ENCODE measurements at regions not wholly inside any gene's neighbourhood (a gene's known extent, or its start where the extent isn't known, plus 50 kb on each side); places are given as distances from the start of the nearest gene placed in this dataset.

GRCh38 chr15:96538491-96538890, 208.0 kb downstream of the NR2F2 start:
- H3K4me1 Mint-ChIP-seq: no peaks in the 10 kb centered on the region
- H3K4me3 Mint-ChIP-seq: no peak overlapping the region
- peaks cover 0 to 2% (median 0%) of the 10 kb centered on the region in 6 donors for H3K9me3 Mint-ChIP-seq
- no peak for DNase-seq
- H3K27ac Mint-ChIP-seq: no peak overlapping the region
- H3K27me3 Mint-ChIP-seq (ENCODE audit: low read depth in 3 of 3): peaks cover 4 to 10% (median 5%) of the 10 kb centered on the region in 3 donors
- no peaks in the 10 kb centered on the region for H3K36me3 Mint-ChIP-seq

- H3K4me3 Mint-ChIP-seq: no peak overlapping the region
- no peaks in the 10 kb centered on the region for H3K4me1 Mint-ChIP-seq
- H3K36me3 Mint-ChIP-seq: no peaks in the 10 kb centered on the region
- H3K9me3 Mint-ChIP-seq: no peaks in the 10 kb centered on the region
- DNase-seq: no peak
- peaks cover 4 to 10% (median 7%) of the 10 kb centered on the region in 3 donors for H3K27me3 Mint-ChIP-seq (ENCODE audit: low read depth in 3 of 3)
- no peak overlapping the region for H3K27ac Mint-ChIP-seq
Measured at GRCh38 chr15:96540283-96540682, 209.8 kb downstream of the NR2F2 start.

- peaks cover 6 to 8% (median 7%) of the 10 kb centered on the region in 3 donors for H3K27me3 Mint-ChIP-seq (ENCODE audit: low read depth in 3 of 3)
- H3K4me3 Mint-ChIP-seq: no peak overlapping the region
- no peak overlapping the region for H3K27ac Mint-ChIP-seq
Measured at GRCh38 chr15:96542130-96542770, 211.8 kb downstream of the NR2F2 start.

GRCh38 chr15:96544162-96544756, 213.8 kb downstream of the NR2F2 start:
- no peaks in the 10 kb centered on the region for H3K36me3 Mint-ChIP-seq
- H3K9me3 Mint-ChIP-seq: peaks cover 0 to 4% (median 0%) of the 10 kb centered on the region in 6 donors
- DNase-seq: no peak
- no peaks in the 10 kb centered on the region for H3K4me1 Mint-ChIP-seq
- peaks cover 6 to 8% (median 7%) of the 10 kb centered on the region in 3 donors for H3K27me3 Mint-ChIP-seq (ENCODE audit: low read depth in 3 of 3)
- no peak overlapping the region for H3K4me3 Mint-ChIP-seq
- no peak overlapping the region for H3K27ac Mint-ChIP-seq

More at GRCh38 chr15:96542130-96542770, 211.8 kb downstream of the NR2F2 start:
- H3K4me1 Mint-ChIP-seq: no peaks in the 10 kb centered on the region
- DNase-seq: no peak
- H3K36me3 Mint-ChIP-seq: no peaks in the 10 kb centered on the region
- H3K9me3 Mint-ChIP-seq: no peaks in the 10 kb centered on the region

- Mint-ChIP-seq H3K4me1 (no peaks in the 10 kb centered on the region), H3K36me3 (no peaks in the 10 kb centered on the region), H3K27ac (no peak overlapping the region), H3K9me3 (peaks cover 0 to 4% (median 0%) of the 10 kb centered on the region in 6 donors), H3K27me3 (ENCODE audit: low read depth in 3 of 3) (peaks cover 0 to 3% (median 0%) of the 10 kb centered on the region in 3 donors), H3K4me3 (no peak overlapping the region)
- no peak for DNase-seq
Measured at GRCh38 chr15:96549136-96549535, 218.6 kb downstream of the NR2F2 start.

GRCh38 chr15:96551196-96551595, 220.7 kb downstream of the NR2F2 start:
- DNase-seq: no peak
- Mint-ChIP-seq H3K9me3 (peaks cover 0 to 4% (median 0%) of the 10 kb centered on the region in 6 donors), H3K4me1 (no peaks in the 10 kb centered on the region), H3K36me3 (no peaks in the 10 kb centered on the region), H3K27me3 (ENCODE audit: low read depth in 3 of 3) (peaks cover 1 to 7% (median 2%) of the 10 kb centered on the region in 3 donors), H3K27ac (no peak overlapping the region), H3K4me3 (no peak overlapping the region)

GRCh38 chr15:96551722-96552121, 221.2 kb downstream of the NR2F2 start:
- no peak overlapping the region for H3K27ac Mint-ChIP-seq
- no peaks in the 10 kb centered on the region for H3K36me3 Mint-ChIP-seq
- H3K4me1 Mint-ChIP-seq: no peaks in the 10 kb centered on the region

GRCh38 chr15:96553006-96553405, 222.5 kb downstream of the NR2F2 start:
- Mint-ChIP-seq H3K36me3 (no peaks in the 10 kb centered on the region), H3K27me3 (ENCODE audit: low read depth in 3 of 3) (peaks cover 1 to 6% (median 2%) of the 10 kb centered on the region in 3 donors), H3K9me3 (peaks cover 0 to 4% (median 0%) of the 10 kb centered on the region in 6 donors), H3K27ac (no peak overlapping the region), H3K4me3 (no peak overlapping the region), H3K4me1 (no peaks in the 10 kb centered on the region)
- no peak for DNase-seq

More at GRCh38 chr15:96551722-96552121, 221.2 kb downstream of the NR2F2 start:
- DNase-seq: no peak
- H3K9me3 Mint-ChIP-seq: peaks cover 0 to 4% (median 0%) of the 10 kb centered on the region in 6 donors
- H3K4me3 Mint-ChIP-seq: no peak overlapping the region
- peaks cover 1 to 4% (median 2%) of the 10 kb centered on the region in 3 donors for H3K27me3 Mint-ChIP-seq (ENCODE audit: low read depth in 3 of 3)

- H3K27me3 Mint-ChIP-seq (ENCODE audit: low read depth in 3 of 3): peaks cover 1 to 6% (median 2%) of the 10 kb centered on the region in 3 donors
- no peaks in the 10 kb centered on the region for H3K4me1 Mint-ChIP-seq
- peaks cover 0 to 4% (median 0%) of the 10 kb centered on the region in 6 donors for H3K9me3 Mint-ChIP-seq
- no peak overlapping the region for H3K4me3 Mint-ChIP-seq
- DNase-seq: no peak
- H3K36me3 Mint-ChIP-seq: no peaks in the 10 kb centered on the region
- no peak overlapping the region for H3K27ac Mint-ChIP-seq
Measured at GRCh38 chr15:96553451-96553850, 223.0 kb downstream of the NR2F2 start.

GRCh38 chr15:96553931-96554330, 223.4 kb downstream of the NR2F2 start:
- Mint-ChIP-seq H3K36me3 (no peaks in the 10 kb centered on the region), H3K27ac (no peak overlapping the region), H3K4me1 (no peaks in the 10 kb centered on the region)

GRCh38 chr15:96554541-96554940, 224.0 kb downstream of the NR2F2 start:
- no peak overlapping the region for H3K27ac Mint-ChIP-seq
- no peaks in the 10 kb centered on the region for H3K4me1 Mint-ChIP-seq
- H3K36me3 Mint-ChIP-seq: no peaks in the 10 kb centered on the region
- peaks cover 1 to 6% (median 2%) of the 10 kb centered on the region in 3 donors for H3K27me3 Mint-ChIP-seq (ENCODE audit: low read depth in 3 of 3)
- DNase-seq: no peak
- peaks cover 0 to 1% (median 0%) of the 10 kb centered on the region in 6 donors for H3K9me3 Mint-ChIP-seq
- H3K4me3 Mint-ChIP-seq: no peak overlapping the region

More at GRCh38 chr15:96553931-96554330, 223.4 kb downstream of the NR2F2 start:
- H3K9me3 Mint-ChIP-seq: peaks cover 0 to 1% (median 0%) of the 10 kb centered on the region in 6 donors
- H3K27me3 Mint-ChIP-seq (ENCODE audit: low read depth in 3 of 3): peaks cover 1 to 6% (median 2%) of the 10 kb centered on the region in 3 donors
- no peak overlapping the region for H3K4me3 Mint-ChIP-seq
- DNase-seq: no peak

GRCh38 chr15:96559087-96559486, 228.6 kb downstream of the NR2F2 start:
- Mint-ChIP-seq H3K36me3 (no peaks in the 10 kb centered on the region), H3K9me3 (peaks cover 0 to 10% (median under 1%) of the 10 kb centered on the region in 6 donors), H3K27ac (no peak overlapping the region), H3K27me3 (ENCODE audit: low read depth in 3 of 3) (peaks cover 1 to 8% (median 2%) of the 10 kb centered on the region in 3 donors), H3K4me1 (no peaks in the 10 kb centered on the region), H3K4me3 (no peak overlapping the region)
- DNase-seq: no peak

- Mint-ChIP-seq H3K27ac (no peak overlapping the region), H3K4me3 (no peak overlapping the region), H3K36me3 (no peaks in the 10 kb centered on the region), H3K4me1 (no peaks in the 10 kb centered on the region), H3K9me3 (peaks cover 0 to 10% (median 0%) of the 10 kb centered on the region in 6 donors), H3K27me3 (ENCODE audit: low read depth in 3 of 3) (peaks cover 1 to 8% (median 1%) of the 10 kb centered on the region in 3 donors)
- no peak for DNase-seq
Measured at GRCh38 chr15:96559631-96560030, 229.1 kb downstream of the NR2F2 start.

GRCh38 chr15:96560246-96560895, 229.9 kb downstream of the NR2F2 start:
- no peaks in the 10 kb centered on the region for H3K4me1 Mint-ChIP-seq
- H3K36me3 Mint-ChIP-seq: no peaks in the 10 kb centered on the region
- no peak for DNase-seq
- H3K4me3 Mint-ChIP-seq: no peak overlapping the region
- H3K9me3 Mint-ChIP-seq: peaks cover 0 to 10% (median 0%) of the 10 kb centered on the region in 6 donors
- H3K27me3 Mint-ChIP-seq (ENCODE audit: low read depth in 3 of 3): peaks cover 0 to 5% (median 1%) of the 10 kb centered on the region in 3 donors
- no peak overlapping the region for H3K27ac Mint-ChIP-seq

All from immature natural killer cell (primary cell).